Suprapubic skin (tissue), 4 donors: ENCODE measurements at regions not wholly inside any gene's neighbourhood (a gene's known extent, or its start where the extent isn't known, plus 50 kb on each side); places are given as distances from the start of the nearest gene placed in this dataset.

Experiments used
- DNase-seq, 2 donors: peaks; one replicate each; pipeline ENCODE4 v3.0.0-alpha.2; 2019; ENCODE audit warnings: low spot score in 2 of 2
- H3K27ac ChIP-seq: fragments of 200-600 bp; sonication (generic); one replicate; pipeline ENCODE4 v1.5.1; 2019
- H3K27me3 ChIP-seq: fragments of 200-600 bp; sonication (generic); one replicate; pipeline ENCODE4 v1.5.1; 2019
- H3K36me3 ChIP-seq: fragments of 200-600 bp; sonication (generic); one replicate; pipeline ENCODE4 v1.5.1; 2019
- H3K4me1 ChIP-seq: fragments of 200-600 bp; sonication (generic); one replicate; pipeline ENCODE4 v1.5.1; 2019
- H3K4me3 ChIP-seq: fragments of 200-600 bp; sonication (generic); one replicate; pipeline ENCODE4 v1.5.1; 2019; ENCODE audit warnings: mild to moderate bottlenecking
- H3K9me3 ChIP-seq: fragments of 200-600 bp; sonication (generic); one replicate; pipeline ENCODE4 v1.5.1; 2019
- CTCF ChIP-seq, 2 donors: fragments of 200-600 bp in 1 of 2; fragments of 450-650 bp in 1 of 2; sonication (generic) in 1 of 2; IDR thresholded peaks; one replicate each; pipeline ENCODE4 v1.5.1; 2016 to 2019; ENCODE audit warnings: antibody characterized with exemption in 2 of 2, mild to moderate bottlenecking in 1 of 2, moderate library complexity in 1 of 2
- EP300 ChIP-seq: sonication (generic); formaldehyde crosslinking; IDR thresholded peaks from one replicate; pipeline ENCODE4 v1.6.1; 2017; ENCODE audit warnings: antibody characterized with exemption
- POLR2A ChIP-seq, 2 donors: fragments of 450-650 bp; IDR thresholded peaks; one replicate each; pipeline ENCODE4 v1.6.1; 2017; ENCODE audit warnings: antibody characterized with exemption in 2 of 2, mild to moderate bottlenecking in 2 of 2, moderate library complexity in 2 of 2
- POLR2AphosphoS5 ChIP-seq, 3 donors: sonication (generic); formaldehyde crosslinking; IDR thresholded peaks; one replicate each; pipeline ENCODE4 v1.6.1; 2017; ENCODE audit warnings: antibody characterized with exemption in 3 of 3
- WGBS: methylation state at CpG from one replicate; pipeline ENCODE4 v1.1.5; 2018; 5-methylcytosine and 5-hydroxymethylcytosine counted together

GRCh38 chr9:6079386-6079785, 64.0 kb upstream of the RANBP6 start:
- 90% methylated on average over 5 of the region's 5 CpGs for WGBS
- no peak for DNase-seq
- Histone ChIP-seq H3K4me1 (peaks cover 3% of the 10 kb centered on the region), H3K36me3 (no peaks in the 10 kb centered on the region), H3K9me3 (no peaks in the 10 kb centered on the region), H3K27ac (no peak overlapping the region), H3K4me3 (peak overlapping the region; percentile 48), H3K27me3 (no peaks in the 10 kb centered on the region)
- no peak for TF ChIP-seq CTCF (IDR thresholded peaks at IDR 0.05)
- no peak for TF ChIP-seq POLR2A (IDR thresholded peaks at IDR 0.05)
- no peak for TF ChIP-seq POLR2AphosphoS5 (IDR thresholded peaks at IDR 0.05)
- no peak for TF ChIP-seq EP300

- Histone ChIP-seq H3K4me1 (peaks cover 3% of the 10 kb centered on the region), H3K27ac (no peak overlapping the region), H3K36me3 (no peaks in the 10 kb centered on the region), H3K9me3 (no peaks in the 10 kb centered on the region), H3K4me3 (no peak overlapping the region), H3K27me3 (no peaks in the 10 kb centered on the region)
- no peak for TF ChIP-seq POLR2A (IDR thresholded peaks at IDR 0.05)
- TF ChIP-seq CTCF (IDR thresholded peaks at IDR 0.05), result no peak
- TF ChIP-seq POLR2AphosphoS5 (IDR thresholded peaks at IDR 0.05), result no peak
- TF ChIP-seq EP300, result no peak
- 66% methylated on average over 5 of the region's 5 CpGs for WGBS
- DNase-seq, result no peak
These were observed 63.1 kb upstream of the RANBP6 start for GRCh38 chr9:6078382-6079105.

GRCh38 chr9:6076851-6077250, 61.4 kb upstream of the RANBP6 start:
- 76% methylated on average over 6 of the region's 6 CpGs for WGBS
- DNase-seq, result no peak

GRCh38 chr9:6073731-6074130, 58.3 kb upstream of the RANBP6 start:
- Histone ChIP-seq H3K4me3 (no peak overlapping the region), H3K27ac (no peak overlapping the region), H3K27me3 (no peaks in the 10 kb centered on the region), H3K9me3 (no peaks in the 10 kb centered on the region), H3K4me1 (no peaks in the 10 kb centered on the region), H3K36me3 (no peaks in the 10 kb centered on the region)
- TF ChIP-seq POLR2AphosphoS5 (IDR thresholded peaks at IDR 0.05) (no peak), POLR2A (IDR thresholded peaks at IDR 0.05) (no peak), EP300 (no peak), CTCF (IDR thresholded peaks at IDR 0.05) (no peak)
- DNase-seq, result no peak
- WGBS, result 91% methylated on average over 2 of the region's 2 CpGs

More at GRCh38 chr9:6076851-6077250, 61.4 kb upstream of the RANBP6 start:
- Histone ChIP-seq H3K36me3 (no peaks in the 10 kb centered on the region), H3K4me1 (peaks cover 3% of the 10 kb centered on the region), H3K27ac (no peak overlapping the region), H3K27me3 (no peaks in the 10 kb centered on the region), H3K4me3 (no peak overlapping the region), H3K9me3 (no peaks in the 10 kb centered on the region)
- TF ChIP-seq EP300, result no peak
- TF ChIP-seq POLR2A (IDR thresholded peaks at IDR 0.05), result no peak
- TF ChIP-seq POLR2AphosphoS5 (IDR thresholded peaks at IDR 0.05), result no peak
- no peak for TF ChIP-seq CTCF (IDR thresholded peaks at IDR 0.05)

- 78% methylated on average over 7 of the region's 7 CpGs for WGBS
- Histone ChIP-seq H3K27ac (no peak overlapping the region), H3K9me3 (no peaks in the 10 kb centered on the region), H3K4me1 (no peaks in the 10 kb centered on the region), H3K36me3 (no peaks in the 10 kb centered on the region), H3K4me3 (no peak overlapping the region), H3K27me3 (no peaks in the 10 kb centered on the region)
- TF ChIP-seq POLR2A (IDR thresholded peaks at IDR 0.05), result no peak
- no peak for TF ChIP-seq POLR2AphosphoS5 (IDR thresholded peaks at IDR 0.05)
- TF ChIP-seq CTCF (IDR thresholded peaks at IDR 0.05), result no peak
- TF ChIP-seq EP300, result no peak
- DNase-seq, result no peak
These were observed 57.4 kb upstream of the RANBP6 start for GRCh38 chr9:6072865-6073264.
